ENCODE measurements at regions not wholly inside any gene's neighbourhood (a gene's known extent, or its start where the extent isn't known, plus 50 kb on each side); places are given as distances from the start of the nearest gene placed in this dataset.

DNA sequence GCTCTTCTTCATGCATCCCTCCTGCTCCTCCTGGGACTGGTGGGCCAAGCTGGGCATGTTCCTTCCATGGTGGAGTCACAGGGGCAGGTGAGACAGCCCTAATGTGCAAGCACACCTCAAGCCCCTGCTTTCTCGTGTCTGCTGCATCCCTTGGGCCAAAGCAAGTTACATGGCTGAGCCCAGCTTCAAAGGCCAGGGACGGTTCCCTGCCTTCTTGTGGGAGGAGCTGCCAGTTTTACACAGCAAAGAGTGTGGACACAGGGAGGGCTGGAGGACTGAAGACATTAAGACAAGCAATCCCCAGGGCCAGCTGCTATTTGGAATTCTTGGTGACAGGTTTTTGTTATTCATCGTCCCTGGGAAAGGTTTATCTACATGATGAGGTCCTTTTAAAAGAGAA, 175.2 kb upstream of the CACNA1E start:
- Histone ChIP-seq H3K4me2 (ENCODE audit: low read depth, low read length) (no peak overlapping the region), H4K5ac (ENCODE audit: low read depth, low read length) (no peak overlapping the region), H3K56ac (ENCODE audit: extremely low read depth, insufficient read depth, low read length) (no peak overlapping the region), H3K27me3 (ENCODE audit: control insufficient read depth, insufficient read depth, low read length) (no peaks in the 10 kb centered on the region; the same call in 1 of the 2 replicates), H3K9me3 (ENCODE audit: control insufficient read depth, insufficient read depth, low read length) (no peaks in the 10 kb centered on the region), H2BK15ac (ENCODE audit: low read depth, low read length) (no peak overlapping the region), H4K91ac (ENCODE audit: insufficient read depth, low read depth, low read length) (no peak overlapping the region), H3K14ac (replicated peaks; ENCODE audit: low read depth, low read length) (no peak overlapping the region), H2AK9ac (replicated peaks; ENCODE audit: low read depth, low read length, poor library complexity) (no peak overlapping the region), H3K4ac (ENCODE audit: low read depth, low read length) (no peak overlapping the region), H3K9ac (ENCODE audit: low read depth, low read length) (no peak overlapping the region), H3K9me1 (ENCODE audit: insufficient read depth, low read length) (no peaks in the 10 kb centered on the region), H2AFZ (replicated peaks; ENCODE audit: low read length, poor library complexity) (no peak overlapping the region), H3K36me3 (ENCODE audit: control insufficient read depth, insufficient read depth, low read length) (no peaks in the 10 kb centered on the region), H2BK20ac (ENCODE audit: low read depth, low read length) (no peak overlapping the region), H3K23ac (ENCODE audit: low read depth, low read length) (no peak overlapping the region), H3K18ac (ENCODE audit: low read depth, low read length) (no peak overlapping the region), H3K4me1 (ENCODE audit: control insufficient read depth, insufficient read depth, low read length) (no peaks in the 10 kb centered on the region), H4K20me1 (ENCODE audit: insufficient read depth, low read length) (no peaks in the 10 kb centered on the region), H3K27ac (ENCODE audit: insufficient read depth, low read length) (no peak overlapping the region), H4K8ac (ENCODE audit: low read depth in 2 of 2, low read length in 2 of 2) (no peak overlapping the region), H2BK120ac (ENCODE audit: low read depth, low read length) (no peak overlapping the region), H3K4me3 (ENCODE audit: insufficient read depth, low read depth, low read length) (no peak overlapping the region), H2AK5ac (ENCODE audit: low read depth, low read length) (no peak overlapping the region), H3K79me1 (ENCODE audit: low read depth in 1 of 2, low read length in 2 of 2) (no peaks in the 10 kb centered on the region), H2BK5ac (ENCODE audit: low read depth, low read length, poor library complexity, severe bottlenecking) (no peak overlapping the region)
- dilution Hi-C loops (cut with HindIII; ENCODE audit: low sequenced_read_pairs, unreplicated experiment) (no loop called here), in situ Hi-C loops (cut with MboI; ENCODE audit: low sequenced_read_pairs) (no loop called here), intact Hi-C loops (cut with micrococcal nuclease) (no loop called here)
- WGBS, 2 experiments (ENCODE audit: extremely low coverage in 2 of 2, insufficient read length in 1 of 2) = no CpG with 5 or more reads among the region's 3 CpGs
- DNase-seq (no peak), ATAC-seq (ENCODE audit: low read depth) (no peak)
- CTCF ChIA-PET = no interaction called here
- TF ChIP-seq, protein P1, sequence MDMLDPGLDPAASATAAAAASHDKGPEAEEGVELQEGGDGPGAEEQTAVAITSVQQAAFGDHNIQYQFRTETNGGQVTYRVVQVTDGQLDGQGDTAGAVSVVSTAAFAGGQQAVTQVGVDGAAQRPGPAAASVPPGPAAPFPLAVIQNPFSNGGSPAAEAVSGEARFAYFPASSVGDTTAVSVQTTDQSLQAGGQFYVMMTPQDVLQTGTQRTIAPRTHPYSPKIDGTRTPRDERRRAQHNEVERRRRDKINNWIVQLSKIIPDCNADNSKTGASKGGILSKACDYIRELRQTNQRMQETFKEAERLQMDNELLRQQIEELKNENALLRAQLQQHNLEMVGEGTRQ (IDR thresholded peaks at IDR 0.05; ENCODE audit: low read depth, low read length) = no peak
- TF ChIP-seq CEBPB (IDR thresholded peaks at IDR 0.05; ENCODE audit: low read depth, low read length) = no peak
- no peak for TF ChIP-seq RCOR1 (IDR thresholded peaks at IDR 0.05; ENCODE audit: insufficient replicate concordance, low read length)
- no TSS peak for BruUV-seq (replicated peaks)
- POLR2A ChIA-PET (ENCODE audit: unreplicated experiment) = no interaction called here

Data from IMR-90 (cell line).